Activated CD4-positive, alpha-beta memory T cell treated with anti-CD3 and anti-CD28 coated beads, Interleukin-2, amount 10 ng/mL, durations not matched to agents 7 days and 5 days (primary cell): ENCODE measurements at regions not wholly inside any gene's neighbourhood (a gene's known extent, or its start where the extent isn't known, plus 50 kb on each side); places are given as distances from the start of the nearest gene placed in this dataset.
A peak's percentile ranks its signal among the peaks of the same experiment; 100 is the strongest.

ENCODE experiments used
- CTCF ChIA-PET: fragments of 350-600 bp; sonication (Branson Sonifier 250); formaldehyde crosslinking; loops from one replicate; lab custom pipeline; 2021; ENCODE audit warnings: antibody characterized with exemption, inconsistent platforms; lab: Charles Lee
- POLR2A ChIA-PET: fragments of 350-600 bp; sonication (Branson Sonifier 250); formaldehyde crosslinking; loops from one replicate; lab custom pipeline; 2021; ENCODE audit warnings: antibody characterized with exemption; lab: Charles Lee
- DNase-seq: peaks from one replicate; pipeline ENCODE4 v3.0.0-alpha.2; 2020
- H3K27ac Mint-ChIP-seq: one replicate; pipeline ENCODE4 v1.8.0; 2021; ENCODE audit warnings: mild to moderate bottlenecking, mixed read lengths
- H3K27me3 Mint-ChIP-seq: one replicate; pipeline ENCODE4 v1.8.0; 2021; ENCODE audit warnings: mixed read lengths
- H3K36me3 Mint-ChIP-seq: one replicate; pipeline ENCODE4 v1.8.0; 2021; ENCODE audit warnings: low read depth, mixed read lengths
- H3K4me1 Mint-ChIP-seq: one replicate; pipeline ENCODE4 v1.8.0; 2021; ENCODE audit warnings: mixed read lengths
- H3K4me3 Mint-ChIP-seq: one replicate; pipeline ENCODE4 v1.8.0; 2021; ENCODE audit warnings: mild to moderate bottlenecking, mixed read lengths
- H3K9me3 Mint-ChIP-seq: one replicate; pipeline ENCODE4 v1.8.0; 2021; ENCODE audit warnings: mixed read lengths

DNA sequence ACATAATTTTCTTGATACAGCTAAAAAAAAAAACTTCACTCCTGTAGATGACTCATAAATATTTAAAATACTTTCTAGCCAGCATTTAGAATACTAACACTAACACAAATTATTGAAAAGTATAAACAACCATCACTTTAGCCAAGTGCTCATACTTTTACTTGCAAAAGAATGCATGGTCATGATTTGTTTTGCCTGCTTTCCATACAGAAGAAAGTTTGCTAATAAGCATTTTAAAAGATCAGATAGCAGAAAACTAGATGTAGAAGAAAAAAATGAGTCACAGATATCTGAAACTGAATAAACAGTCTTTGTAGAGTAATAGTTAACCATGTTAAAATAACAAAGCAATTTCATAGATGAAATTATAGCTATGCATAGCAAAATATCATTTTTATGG is 2280.4 kb upstream of the PCDH20 start:
- H3K27ac Mint-ChIP-seq: no peak overlapping the region
- no peaks in the 10 kb centered on the region for H3K36me3 Mint-ChIP-seq
- ChIA-PET CTCF (no interaction called here), POLR2A (no interaction called here)
- peaks cover 7% of the 10 kb centered on the region for H3K9me3 Mint-ChIP-seq
- no peaks in the 10 kb centered on the region for H3K4me1 Mint-ChIP-seq
- DNase-seq: no peak
- no peak overlapping the region for H3K4me3 Mint-ChIP-seq
- no peaks in the 10 kb centered on the region for H3K27me3 Mint-ChIP-seq

DNA sequence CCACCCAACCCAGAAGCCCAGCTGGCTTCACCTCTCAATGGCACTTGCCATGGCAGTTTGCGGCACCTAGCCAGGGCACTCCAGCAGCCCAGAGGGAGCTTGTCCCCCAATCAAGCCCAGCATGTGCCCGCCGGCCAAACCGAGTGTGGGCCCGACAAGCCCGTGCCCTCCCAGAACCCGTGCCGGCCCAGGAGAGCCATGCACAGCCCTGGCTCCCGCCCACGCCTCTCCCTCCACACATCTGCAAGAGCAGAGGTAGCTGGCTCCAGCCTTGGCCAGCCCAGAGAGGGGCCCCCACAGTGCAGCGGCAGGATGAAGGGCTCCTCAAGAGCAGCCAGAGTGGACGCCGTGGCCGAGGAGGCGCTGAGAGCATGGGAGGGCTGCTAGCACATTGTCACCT is 2278.0 kb upstream of the PCDH20 start:
- no peak for DNase-seq
- Mint-ChIP-seq H3K9me3 (peaks cover 7% of the 10 kb centered on the region), H3K4me1 (no peaks in the 10 kb centered on the region), H3K27ac (no peak overlapping the region), H3K36me3 (no peaks in the 10 kb centered on the region), H3K4me3 (no peak overlapping the region), H3K27me3 (no peaks in the 10 kb centered on the region)
- ChIA-PET CTCF (no interaction called here), POLR2A (no interaction called here)

DNA sequence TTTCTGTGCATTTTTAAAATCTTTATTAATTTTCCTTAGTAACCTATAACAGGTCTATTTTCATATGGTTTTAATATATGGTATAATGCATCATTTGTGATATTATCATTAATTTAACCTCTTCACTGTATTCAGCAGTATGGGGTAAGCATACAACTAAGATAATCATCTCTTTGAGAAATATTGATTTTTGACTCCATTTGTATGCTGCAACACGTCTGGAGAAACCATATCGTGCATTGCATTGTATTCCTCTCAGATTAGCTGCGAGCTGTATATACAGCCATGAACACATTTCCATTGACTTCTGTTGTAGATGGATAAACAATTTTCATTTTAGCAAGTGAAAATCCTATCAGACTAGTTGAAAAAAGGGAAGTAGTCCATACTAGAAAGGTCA is 2275.8 kb upstream of the PCDH20 start:
- ChIA-PET CTCF (no interaction called here), POLR2A (no interaction called here)
- H3K4me3 Mint-ChIP-seq: no peak overlapping the region
- H3K9me3 Mint-ChIP-seq: peaks cover 11% of the 10 kb centered on the region
- no peaks in the 10 kb centered on the region for H3K4me1 Mint-ChIP-seq
- no peak for DNase-seq
- H3K36me3 Mint-ChIP-seq: no peaks in the 10 kb centered on the region
- H3K27me3 Mint-ChIP-seq: no peaks in the 10 kb centered on the region
- H3K27ac Mint-ChIP-seq: no peak overlapping the region

DNA sequence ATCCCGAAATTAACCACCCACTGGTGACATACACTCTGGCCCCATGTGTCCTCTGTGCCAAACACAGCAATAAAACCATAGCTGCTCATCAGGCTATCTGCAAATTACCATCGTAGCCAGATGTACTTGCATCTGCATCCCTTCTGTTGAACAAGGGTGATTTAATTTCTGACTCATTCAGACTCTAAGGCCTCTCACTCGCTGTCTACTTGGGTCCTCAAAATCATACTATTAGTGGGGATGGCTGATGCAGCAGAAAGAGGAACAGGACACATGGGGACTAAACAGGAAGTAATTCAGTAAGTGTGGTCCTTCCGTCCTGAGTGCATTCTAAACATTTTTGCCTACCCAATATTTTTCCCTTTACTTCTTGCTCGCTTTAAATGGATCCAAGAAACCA is 2275.0 kb upstream of the PCDH20 start:
- ChIA-PET POLR2A (no interaction called here), CTCF (no interaction called here)
- H3K27ac Mint-ChIP-seq: no peak overlapping the region
- peaks cover 11% of the 10 kb centered on the region for H3K9me3 Mint-ChIP-seq
- no peaks in the 10 kb centered on the region for H3K27me3 Mint-ChIP-seq
- no peaks in the 10 kb centered on the region for H3K4me1 Mint-ChIP-seq
- no peak for DNase-seq
- H3K4me3 Mint-ChIP-seq: no peak overlapping the region
- no peaks in the 10 kb centered on the region for H3K36me3 Mint-ChIP-seq

DNA sequence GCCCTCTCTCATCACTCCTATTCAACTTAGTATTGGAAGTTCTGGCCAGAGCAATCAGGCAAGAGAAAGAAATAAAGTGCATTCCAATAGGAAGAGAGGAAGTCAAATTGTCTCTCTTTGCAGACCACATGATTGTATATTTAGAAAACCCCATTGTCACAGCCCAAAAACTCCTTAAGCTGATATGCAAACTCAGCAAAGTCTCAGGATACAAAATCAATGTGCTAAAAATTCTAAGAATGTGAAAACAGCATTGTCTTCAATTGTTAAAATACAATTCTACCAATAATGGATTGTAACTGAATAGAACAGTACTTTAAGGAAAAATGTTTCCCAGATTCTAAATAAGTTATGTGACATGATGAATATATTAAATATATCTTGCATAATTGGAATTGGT is 2269.2 kb upstream of the PCDH20 start:
- DNase-seq: no peak
- Mint-ChIP-seq H3K9me3 (peaks cover 9% of the 10 kb centered on the region), H3K36me3 (no peaks in the 10 kb centered on the region), H3K4me3 (no peak overlapping the region), H3K27me3 (no peaks in the 10 kb centered on the region), H3K4me1 (no peaks in the 10 kb centered on the region), H3K27ac (no peak overlapping the region)
- ChIA-PET POLR2A (no interaction called here), CTCF (no interaction called here)

DNA sequence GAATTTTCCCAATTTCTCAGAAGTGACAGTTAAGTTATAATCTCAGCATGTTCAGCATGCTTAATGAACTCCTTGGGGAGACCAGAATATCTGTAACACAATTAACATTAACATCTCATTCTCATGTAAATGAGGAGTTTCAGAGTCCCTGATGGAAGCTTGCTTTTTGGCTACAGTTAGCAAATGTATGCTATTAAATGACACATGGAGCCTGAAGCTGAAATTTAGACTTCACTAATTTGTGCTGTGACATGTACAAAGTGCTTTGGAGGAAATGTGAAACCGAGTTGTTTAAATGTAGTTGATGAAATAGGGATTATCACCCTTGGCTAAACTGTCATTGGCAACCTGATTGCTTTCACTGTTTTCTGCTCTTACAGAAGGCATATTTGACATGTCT is 2265.1 kb upstream of the PCDH20 start:
- H3K4me1 Mint-ChIP-seq: no peaks in the 10 kb centered on the region
- peaks cover 3% of the 10 kb centered on the region for H3K9me3 Mint-ChIP-seq
- no peak overlapping the region for H3K4me3 Mint-ChIP-seq
- H3K27ac Mint-ChIP-seq: no peak overlapping the region
- no peak for DNase-seq
- no peaks in the 10 kb centered on the region for H3K36me3 Mint-ChIP-seq
- no peaks in the 10 kb centered on the region for H3K27me3 Mint-ChIP-seq
- ChIA-PET CTCF (no interaction called here), POLR2A (no interaction called here)

DNA sequence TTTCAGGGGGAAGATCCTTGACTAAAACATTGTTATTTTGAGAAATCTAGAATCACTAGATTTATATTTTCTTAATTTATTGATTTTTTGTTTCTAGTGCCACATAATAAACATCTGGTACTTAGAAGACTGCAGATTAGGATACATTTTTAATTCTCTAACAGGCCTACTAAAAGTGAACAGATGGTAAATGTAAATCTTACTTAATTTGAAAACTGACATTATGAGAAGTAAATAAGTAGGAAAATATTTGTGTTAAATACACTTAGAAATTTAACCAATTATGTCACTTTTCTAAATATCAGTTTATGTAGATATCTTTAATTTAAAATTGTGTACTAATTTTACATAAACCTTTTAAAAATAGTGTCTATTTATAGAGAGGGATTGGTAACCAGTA is 2255.6 kb upstream of the PCDH20 start:
- CTCF ChIA-PET: no interaction called here
- H3K4me1 Mint-ChIP-seq: no peaks in the 10 kb centered on the region
- no peak overlapping the region for H3K27ac Mint-ChIP-seq
- H3K9me3 Mint-ChIP-seq: no peaks in the 10 kb centered on the region
- DNase-seq: no peak
- H3K4me3 Mint-ChIP-seq: no peak overlapping the region
- H3K36me3 Mint-ChIP-seq: no peaks in the 10 kb centered on the region
- POLR2A ChIA-PET: no interaction called here
- no peaks in the 10 kb centered on the region for H3K27me3 Mint-ChIP-seq

DNA sequence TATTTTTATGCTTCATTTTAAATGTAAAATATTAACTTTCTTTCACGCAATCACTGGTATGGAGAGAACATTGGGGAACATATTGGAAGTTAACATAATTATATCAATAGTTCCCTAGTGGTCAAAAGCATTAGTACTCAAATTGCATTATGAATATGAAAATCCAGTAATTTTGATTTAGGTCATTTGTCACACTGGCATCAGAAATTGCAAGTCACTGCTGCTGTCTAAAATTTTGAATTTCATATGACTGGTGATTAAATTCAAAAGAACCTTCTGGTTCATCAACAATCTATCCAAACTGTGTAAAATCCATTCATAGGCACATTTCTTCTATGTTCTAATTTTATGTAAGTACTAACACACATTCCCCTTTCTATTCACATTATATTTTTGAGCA is 2235.7 kb upstream of the PCDH20 start:
- peaks cover 13% of the 10 kb centered on the region for H3K9me3 Mint-ChIP-seq
- ChIA-PET POLR2A (no interaction called here), CTCF (no interaction called here)
- H3K4me1 Mint-ChIP-seq: no peaks in the 10 kb centered on the region
- no peak overlapping the region for H3K27ac Mint-ChIP-seq
- H3K36me3 Mint-ChIP-seq: no peaks in the 10 kb centered on the region
- H3K4me3 Mint-ChIP-seq: no peak overlapping the region
- no peaks in the 10 kb centered on the region for H3K27me3 Mint-ChIP-seq
- DNase-seq: no peak

DNA sequence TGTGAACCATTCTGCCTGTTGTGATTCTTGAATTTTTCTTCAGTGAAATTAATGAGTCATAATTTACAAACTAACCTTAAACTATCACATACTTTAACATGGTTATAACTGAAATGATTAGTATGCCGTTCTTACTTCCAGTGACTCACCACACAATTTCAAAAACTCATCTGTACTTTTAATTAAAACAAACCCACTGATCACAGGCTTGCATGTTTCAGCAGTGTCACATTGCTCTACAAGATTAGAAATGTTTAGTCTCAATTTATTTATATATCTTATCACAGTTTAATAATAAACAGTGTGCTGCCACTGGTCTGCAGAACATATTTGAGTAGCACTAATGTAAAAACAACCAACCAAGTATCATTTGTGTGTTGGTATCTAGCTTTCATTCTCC is 2227.9 kb upstream of the PCDH20 start:
- ChIA-PET POLR2A (no interaction called here), CTCF (no interaction called here)
- H3K9me3 Mint-ChIP-seq: no peaks in the 10 kb centered on the region
- no peak overlapping the region for H3K4me3 Mint-ChIP-seq
- no peak overlapping the region for H3K27ac Mint-ChIP-seq
- no peaks in the 10 kb centered on the region for H3K4me1 Mint-ChIP-seq
- DNase-seq: no peak
- no peaks in the 10 kb centered on the region for H3K27me3 Mint-ChIP-seq
- H3K36me3 Mint-ChIP-seq: no peaks in the 10 kb centered on the region

DNA sequence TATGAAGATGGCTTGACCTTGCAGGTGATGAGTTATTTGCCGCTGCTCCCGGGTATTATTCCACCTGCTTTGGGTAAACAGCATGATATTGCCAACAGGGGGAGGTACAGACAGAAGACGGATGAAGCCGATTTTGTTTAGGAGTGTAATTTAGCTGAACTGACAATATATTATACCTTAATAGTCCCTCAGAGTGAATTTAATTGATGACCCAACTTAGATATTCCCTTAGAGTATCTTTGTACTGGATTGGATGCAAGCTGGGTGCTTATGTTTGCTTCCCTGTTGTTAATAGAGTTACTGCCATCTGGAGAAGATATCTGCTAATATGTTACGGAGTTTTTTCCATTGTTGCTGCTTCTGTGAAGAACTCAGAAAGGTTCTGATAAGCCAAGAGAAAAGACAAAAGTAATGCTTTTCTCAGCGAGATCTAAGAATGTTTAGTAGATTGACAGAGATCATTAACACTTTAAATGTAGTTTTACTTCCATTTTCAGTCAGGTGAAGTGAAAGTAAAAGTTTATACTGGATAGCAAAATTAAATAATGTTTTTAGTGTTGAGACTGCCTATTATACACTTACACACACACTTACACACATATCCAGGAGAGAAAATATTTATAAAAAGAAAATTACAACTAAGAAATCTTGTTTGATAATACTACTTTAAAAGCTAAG is 2220.8 kb upstream of the PCDH20 start:
- POLR2A ChIA-PET: no interaction called here
- H3K27me3 Mint-ChIP-seq: no peaks in the 10 kb centered on the region
- H3K36me3 Mint-ChIP-seq: no peaks in the 10 kb centered on the region
- no peaks in the 10 kb centered on the region for H3K4me1 Mint-ChIP-seq
- no peak for DNase-seq
- peak overlapping the region; percentile 63 for H3K4me3 Mint-ChIP-seq
- CTCF ChIA-PET: no interaction called here
- H3K9me3 Mint-ChIP-seq: no peaks in the 10 kb centered on the region
- H3K27ac Mint-ChIP-seq: no peak overlapping the region

DNA sequence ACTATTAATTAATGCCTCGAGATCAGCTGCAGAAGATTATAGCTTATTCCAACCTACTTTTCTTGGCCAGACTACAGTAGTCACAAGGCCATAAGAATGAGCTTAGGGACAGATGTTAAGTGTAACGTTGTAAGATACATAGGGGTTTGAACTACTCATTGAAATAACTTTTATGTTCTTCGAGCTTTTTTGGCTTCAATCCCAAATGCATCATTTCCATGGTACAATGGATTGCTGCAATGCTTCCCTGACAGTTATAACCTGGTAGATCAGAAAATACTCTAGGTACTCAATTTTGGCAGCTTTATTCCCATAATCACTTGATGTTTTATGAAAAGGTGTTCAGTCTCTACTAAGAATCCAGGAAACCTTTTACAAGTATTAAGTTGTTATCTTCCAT is 2216.7 kb upstream of the PCDH20 start:
- Mint-ChIP-seq H3K4me1 (no peaks in the 10 kb centered on the region), H3K9me3 (peaks cover 3% of the 10 kb centered on the region), H3K27me3 (no peaks in the 10 kb centered on the region), H3K4me3 (no peak overlapping the region), H3K27ac (no peak overlapping the region), H3K36me3 (no peaks in the 10 kb centered on the region)
- ChIA-PET POLR2A (no interaction called here), CTCF (no interaction called here)
- no peak for DNase-seq

DNA sequence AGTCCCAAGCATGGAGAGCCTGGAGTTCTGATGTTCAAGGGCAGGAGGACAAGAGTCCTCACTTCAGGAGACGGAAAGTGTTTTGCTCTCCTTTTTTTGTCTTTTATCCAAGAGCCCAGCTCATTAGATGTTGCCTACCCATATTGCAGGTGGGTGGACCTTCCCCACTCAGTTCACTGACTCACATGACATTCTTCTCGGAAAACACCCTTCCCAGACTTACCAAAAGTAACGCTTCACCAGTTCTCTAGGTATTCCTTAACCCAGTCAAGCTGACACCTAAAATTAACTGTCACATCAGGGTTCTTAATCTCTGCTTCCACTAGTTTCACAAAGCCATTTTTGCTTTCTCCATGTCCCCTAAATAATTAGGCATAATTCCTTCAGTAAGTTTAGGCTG is 2215.4 kb upstream of the PCDH20 start:
- POLR2A ChIA-PET: no interaction called here
- CTCF ChIA-PET: no interaction called here
- H3K27ac Mint-ChIP-seq: no peak overlapping the region

DNA sequence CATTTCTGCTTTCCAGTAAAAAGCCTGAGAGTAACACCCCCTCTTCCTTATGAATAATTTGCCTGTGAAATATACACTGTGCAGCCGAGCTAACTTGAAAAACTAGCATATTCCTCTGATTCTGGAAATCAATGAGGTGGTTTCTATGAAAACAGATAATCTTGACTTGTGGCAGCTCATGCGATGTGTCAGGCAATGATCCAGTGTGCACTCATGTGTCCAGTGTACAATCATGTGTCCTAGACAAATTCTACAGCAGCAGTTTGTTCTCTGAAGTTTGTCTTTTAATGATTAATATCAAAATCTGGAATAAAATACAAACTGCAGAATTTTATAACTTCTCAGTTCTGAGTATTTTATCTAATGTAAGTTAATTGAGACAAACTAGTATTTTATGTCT is 2213.9 kb upstream of the PCDH20 start:
- ChIA-PET POLR2A (no interaction called here), CTCF (no interaction called here)
- H3K9me3 Mint-ChIP-seq: peaks cover 3% of the 10 kb centered on the region
- H3K36me3 Mint-ChIP-seq: no peaks in the 10 kb centered on the region
- no peak overlapping the region for H3K27ac Mint-ChIP-seq
- no peaks in the 10 kb centered on the region for H3K4me1 Mint-ChIP-seq
- DNase-seq: no peak
- H3K27me3 Mint-ChIP-seq: no peaks in the 10 kb centered on the region
- no peak overlapping the region for H3K4me3 Mint-ChIP-seq

More for the DNA sequence above, 2215.4 kb upstream of the PCDH20 start:
- Mint-ChIP-seq H3K27me3 (no peaks in the 10 kb centered on the region), H3K4me3 (no peak overlapping the region), H3K9me3 (peaks cover 3% of the 10 kb centered on the region), H3K4me1 (no peaks in the 10 kb centered on the region), H3K36me3 (no peaks in the 10 kb centered on the region)
- no peak for DNase-seq

DNA sequence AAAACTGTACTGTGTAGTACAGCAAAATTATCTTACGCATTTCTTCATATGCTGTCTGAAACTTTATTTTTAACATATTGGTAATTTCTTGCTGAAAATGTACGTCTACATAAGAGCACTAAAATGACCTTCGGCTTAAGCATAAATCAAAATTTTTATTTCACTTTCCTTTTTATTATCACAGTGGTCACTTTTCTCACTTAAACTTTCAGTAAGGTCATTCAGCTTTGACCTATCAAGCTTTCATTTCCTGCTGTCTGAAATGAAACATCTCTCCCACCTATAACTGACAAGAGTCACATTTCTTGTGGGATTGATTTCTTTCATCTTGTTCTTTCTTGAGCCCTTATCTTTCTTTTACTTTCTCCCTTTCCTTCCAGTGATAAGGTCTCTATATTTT is 2212.7 kb upstream of the PCDH20 start:
- H3K27ac Mint-ChIP-seq: no peak overlapping the region
- POLR2A ChIA-PET: no interaction called here
- no peak for DNase-seq
- H3K4me3 Mint-ChIP-seq: no peak overlapping the region
- peaks cover 3% of the 10 kb centered on the region for H3K9me3 Mint-ChIP-seq
- H3K27me3 Mint-ChIP-seq: no peaks in the 10 kb centered on the region
- CTCF ChIA-PET: no interaction called here
- H3K36me3 Mint-ChIP-seq: no peaks in the 10 kb centered on the region
- H3K4me1 Mint-ChIP-seq: no peaks in the 10 kb centered on the region
